Ishikawa (cell line): ENCODE measurements at regions not wholly inside any gene's neighbourhood (a gene's known extent, or its start where the extent isn't known, plus 50 kb on each side); places are given as distances from the start of the nearest gene placed in this dataset.

Experiments used
- CREB1 ChIP-seq: IDR thresholded peaks from 2 replicates; pipeline ENCODE4 v1.6.1; 2012; ENCODE audit warnings: low read depth
- EP300 ChIP-seq: IDR thresholded peaks from 2 replicates; pipeline ENCODE4 v1.6.1; 2012; ENCODE audit warnings: borderline replicate concordance
- NFIC ChIP-seq: IDR thresholded peaks from 2 replicates; pipeline ENCODE4 v1.6.1; 2012
- RAD21 ChIP-seq: IDR thresholded peaks from 2 replicates; pipeline ENCODE4 v1.6.1; 2012; ENCODE audit warnings: low read depth
- TAF1 ChIP-seq: IDR thresholded peaks from 2 replicates; pipeline ENCODE4 v1.6.1; 2012; ENCODE audit warnings: low read depth, mild to moderate bottlenecking
- YY1 ChIP-seq: IDR thresholded peaks from 2 replicates; pipeline ENCODE4 v1.6.1; 2012; ENCODE audit warnings: low read depth

DNA sequence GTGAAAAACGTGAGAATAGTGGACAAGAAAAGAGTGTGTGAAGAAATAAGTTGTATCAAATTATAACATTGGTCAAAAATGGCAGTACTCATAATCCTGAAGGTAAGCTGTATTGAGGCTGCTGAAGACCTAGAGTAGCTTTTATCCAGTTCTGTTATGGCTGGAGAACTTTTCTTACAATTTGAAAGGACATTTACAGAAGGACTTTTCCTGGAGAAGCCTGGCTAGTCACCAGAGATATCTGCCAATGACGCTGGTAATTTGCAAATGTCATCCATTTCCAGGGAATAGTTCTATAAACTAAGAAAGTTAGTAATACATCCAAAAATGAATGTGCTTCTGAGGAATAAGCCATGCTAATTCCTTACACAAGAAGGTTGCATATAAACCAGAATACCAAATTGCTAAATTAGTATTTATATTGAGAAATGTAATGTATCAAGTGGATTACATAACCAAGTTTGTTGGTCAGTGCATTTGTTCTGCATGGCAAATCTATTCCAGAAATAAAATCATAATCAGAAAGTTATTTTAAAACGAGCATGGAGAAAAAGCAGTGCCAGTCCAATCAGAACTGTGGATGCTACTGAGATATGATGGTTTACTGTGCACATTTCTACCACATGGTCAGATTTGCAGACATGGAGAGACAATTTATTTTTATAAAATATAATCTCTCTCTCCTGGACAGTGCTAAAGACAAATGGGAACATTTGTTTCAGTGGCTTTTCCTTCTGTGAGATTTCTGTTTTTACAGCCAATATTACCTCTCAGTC, 743.7 kb upstream of the HS3ST1 start:
- TF ChIP-seq TAF1 (no peak), CREB1 (no peak), EP300 (no peak), RAD21 (no peak), YY1 (no peak), NFIC (no peak)
